SK-N-SH (cell line): ENCODE measurements at regions not wholly inside any gene's neighbourhood (a gene's known extent, or its start where the extent isn't known, plus 50 kb on each side); places are given as distances from the start of the nearest gene placed in this dataset.

Experiments used
- CTCF ChIP-seq: fragments of 200-600 bp; sonication (generic); IDR thresholded peaks from 2 replicates; pipeline ENCODE4 v1.6.1; 2017; ENCODE audit warnings: antibody characterized with exemption, mild to moderate bottlenecking, moderate library complexity
- ELF1 ChIP-seq: IDR thresholded peaks from 2 replicates; pipeline ENCODE4 v1.4.0; 2012
- EP300 ChIP-seq, 2 experiments: IDR thresholded peaks; 2 replicates each; pipeline versions ENCODE4 v1.4.0 to v1.6.1; 2012; ENCODE audit warnings: borderline replicate concordance in 1 of 2, low read depth in 1 of 2, low read length in 1 of 2
- FOXJ3 ChIP-seq: sonication (generic); formaldehyde crosslinking; IDR thresholded peaks from 2 replicates; pipeline ENCODE4 v1.5.1; 2020; ENCODE audit warnings: mild to moderate bottlenecking, missing genetic modification reagents
- FOXM1 ChIP-seq: IDR thresholded peaks from 2 replicates; pipeline ENCODE4 v1.4.0; 2012; ENCODE audit warnings: low read depth, mild to moderate bottlenecking
- JUND ChIP-seq: IDR thresholded peaks from 2 replicates; pipeline ENCODE4 v1.4.0; 2012
- POLR2AphosphoS5 ChIP-seq: IDR thresholded peaks from 2 replicates; pipeline ENCODE4 v1.6.1; 2012; ENCODE audit warnings: low read depth, low read length
- RAD21 ChIP-seq: IDR thresholded peaks from 2 replicates; pipeline ENCODE4 v1.6.1; 2012; ENCODE audit warnings: mild to moderate bottlenecking, low read length
- REST ChIP-seq: IDR thresholded peaks from 2 replicates; pipeline ENCODE4 v1.6.1; 2012; ENCODE audit warnings: mild to moderate bottlenecking, low read depth, low read length, moderate library complexity
- RFX5 ChIP-seq: IDR thresholded peaks from 2 replicates; pipeline ENCODE4 v1.6.1; 2012; ENCODE audit warnings: mild to moderate bottlenecking, improper control_type of control experiment, low read length
- SIN3A ChIP-seq: IDR thresholded peaks from 2 replicates; pipeline ENCODE4 v1.6.1; 2012; ENCODE audit warnings: low read depth, mild to moderate bottlenecking, low read length, moderate library complexity, borderline replicate concordance
- SMC3 ChIP-seq: IDR thresholded peaks from 2 replicates; pipeline ENCODE4 v1.6.1; 2012; ENCODE audit warnings: low read depth, low read length, improper control_type of control experiment
- TAF1 ChIP-seq: IDR thresholded peaks from 2 replicates; pipeline ENCODE4 v1.6.1; 2012; ENCODE audit warnings: low read depth, mild to moderate bottlenecking, low read length, moderate library complexity, borderline replicate concordance
- ZBTB33 ChIP-seq: IDR thresholded peaks from 2 replicates; pipeline ENCODE4 v1.4.0; 2012; ENCODE audit warnings: low read depth, borderline replicate concordance

- TF ChIP-seq CTCF (no peak), REST (no peak), POLR2AphosphoS5 (no peak), SIN3A (no peak), JUND (no peak), EP300 (IDR thresholded peaks at IDR 0.05; ENCODE audit: borderline replicate concordance in 1 of 2, low read depth in 1 of 2, low read length in 1 of 2) (no peak), SMC3 (no peak), ELF1 (no peak), ZBTB33 (no peak), FOXJ3 (CRISPR knock-in tag) (no peak), RFX5 (no peak), FOXM1 (no peak), TAF1 (no peak), RAD21 (no peak)
These were observed 885.2 kb upstream of the AUTS2 start for GRCh38 chr7:68712956-68713495.
